T1000 (cell line): ENCODE measurements at regions not wholly inside any gene's neighbourhood (a gene's known extent, or its start where the extent isn't known, plus 50 kb on each side); places are given as distances from the start of the nearest gene placed in this dataset.
"Not testable (repeated sequence)": the region's sequence is repeated elsewhere in the genome, so short reads cannot be mapped to it uniquely, and the experiment has no call there.

Experiments used
- DNase-seq: peaks from one replicate; lab custom pipeline; 2025; ENCODE audit warnings: mixed read lengths; lab: John Stamatoyannopoulos, UW

DNA sequence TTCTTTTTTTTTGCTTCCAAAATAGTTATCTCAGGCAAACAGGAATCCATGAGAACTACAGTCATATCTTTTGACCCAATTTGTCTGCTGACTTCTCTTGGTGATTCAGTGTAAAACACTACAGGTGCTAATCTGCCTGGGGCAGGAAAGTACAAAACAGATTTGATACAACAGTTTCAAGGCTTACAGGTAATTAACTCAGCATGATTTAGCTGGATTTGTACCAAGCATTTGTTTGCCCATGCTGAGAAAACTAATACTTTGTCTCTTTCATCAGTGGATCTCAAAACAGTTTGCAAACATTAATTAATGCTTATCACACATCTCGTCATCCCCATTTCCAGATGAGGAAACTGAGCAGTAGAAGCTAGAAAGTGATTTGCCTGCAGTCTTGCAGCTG lies 312.5 kb upstream of the SEMA6A start:
- no peak for DNase-seq

DNA sequence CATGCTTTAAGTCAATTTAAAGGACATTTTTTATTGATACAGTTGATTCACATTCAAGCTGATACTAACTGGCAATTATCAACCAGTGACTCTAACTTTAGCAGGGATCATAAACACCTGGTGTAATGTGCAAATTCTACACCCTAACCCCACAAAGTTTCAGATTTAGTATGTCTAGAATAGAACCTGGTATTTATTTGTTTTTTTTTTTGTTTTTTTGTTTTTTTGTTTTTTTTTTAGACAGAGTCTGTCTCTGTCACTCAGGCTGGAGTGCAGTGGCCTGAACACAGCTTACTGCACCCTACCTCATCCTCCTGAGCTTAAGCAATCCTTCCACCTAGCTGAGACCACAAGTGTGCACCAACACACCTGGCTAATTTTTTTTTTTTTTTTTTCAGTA lies 311.2 kb upstream of the SEMA6A start:
- DNase-seq, result no peak

DNA sequence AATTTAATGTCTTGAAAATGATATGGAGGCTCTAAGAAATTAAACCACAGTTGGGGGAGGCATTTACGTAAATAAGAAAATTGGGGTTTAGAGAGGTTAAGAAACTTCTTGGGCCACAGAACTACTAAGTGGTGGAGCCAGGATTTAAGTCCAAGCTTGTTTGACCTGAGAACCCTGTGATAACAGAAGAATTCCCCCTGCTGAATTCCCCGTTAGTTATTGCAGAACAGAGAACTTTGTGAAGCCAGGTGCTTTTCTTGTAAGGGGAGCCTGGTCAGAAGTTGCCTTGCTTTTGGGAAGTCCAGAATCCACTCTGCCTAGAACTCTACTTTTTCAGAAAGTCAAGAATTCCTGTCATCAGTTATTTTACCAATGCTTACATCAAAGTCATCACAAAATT lies 309.3 kb upstream of the SEMA6A start:
- DNase-seq, result no peak

DNA sequence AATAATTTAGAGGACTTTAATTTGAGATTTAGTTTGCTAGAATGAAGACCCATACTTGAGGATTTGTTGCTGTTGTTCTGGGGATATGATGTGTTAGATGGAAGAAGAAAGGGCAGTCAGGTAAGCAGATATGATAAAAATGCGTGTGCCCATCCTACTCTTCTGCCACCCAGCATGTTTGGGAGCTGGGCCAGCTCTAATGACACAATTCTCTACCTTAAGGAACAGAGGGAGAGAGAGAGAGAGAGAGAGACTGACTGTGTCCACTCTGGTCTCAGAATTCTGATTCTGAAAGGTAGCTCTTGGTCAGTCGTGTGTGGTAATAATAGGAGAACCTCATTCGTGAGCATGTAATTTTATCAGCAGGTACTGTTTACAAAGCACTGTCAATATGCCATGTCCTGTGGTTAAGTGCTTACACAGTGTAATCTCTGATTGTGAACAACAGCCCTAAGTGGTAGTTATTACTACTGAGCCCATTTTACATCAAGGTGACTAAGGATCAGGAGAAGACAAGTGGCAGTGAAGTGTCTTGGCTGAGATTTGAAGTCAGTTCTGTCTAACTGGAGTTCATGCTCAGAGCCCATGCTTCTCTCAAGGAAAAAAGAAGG lies 307.4 kb upstream of the SEMA6A start:
- DNase-seq, result no peak

DNA sequence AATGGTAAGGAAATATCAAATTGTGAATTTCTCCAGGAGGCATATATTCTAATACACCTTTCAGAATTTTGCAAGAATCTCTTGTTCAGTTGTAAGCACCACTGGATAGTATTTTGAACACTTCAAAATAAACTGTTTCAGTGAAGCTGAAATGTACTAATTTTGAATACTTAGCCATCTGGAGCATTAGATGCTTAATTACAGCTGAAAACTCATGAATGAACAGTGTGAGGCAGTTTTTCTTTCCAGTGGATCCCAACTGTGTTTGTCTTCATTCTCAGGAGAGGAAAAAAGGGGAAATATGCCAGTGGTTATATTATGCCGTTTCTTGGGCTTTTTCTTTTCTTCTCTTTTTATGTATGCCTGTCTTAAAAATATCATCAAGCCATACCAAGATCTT lies 306.0 kb upstream of the SEMA6A start:
- DNase-seq, result no peak

DNA sequence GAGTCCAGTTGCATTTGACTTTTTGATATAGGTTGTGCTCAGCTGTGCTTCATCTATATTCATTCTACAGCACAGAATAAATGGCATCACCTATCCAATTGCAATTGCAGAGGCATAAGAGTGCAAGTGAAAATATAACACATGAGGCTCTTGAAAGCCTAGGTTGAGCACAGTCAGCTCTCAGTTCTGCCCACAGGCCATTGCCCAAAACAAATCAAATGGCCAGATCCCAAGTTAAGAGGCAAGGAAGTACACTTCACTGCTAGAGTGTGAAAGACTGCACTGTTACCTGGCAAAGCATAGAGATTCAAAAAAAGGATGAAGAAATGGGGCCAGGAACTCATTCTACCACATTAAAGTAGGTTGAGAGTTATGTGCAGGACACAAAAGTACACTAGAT lies 305.5 kb upstream of the SEMA6A start:
- no peak for DNase-seq

DNA sequence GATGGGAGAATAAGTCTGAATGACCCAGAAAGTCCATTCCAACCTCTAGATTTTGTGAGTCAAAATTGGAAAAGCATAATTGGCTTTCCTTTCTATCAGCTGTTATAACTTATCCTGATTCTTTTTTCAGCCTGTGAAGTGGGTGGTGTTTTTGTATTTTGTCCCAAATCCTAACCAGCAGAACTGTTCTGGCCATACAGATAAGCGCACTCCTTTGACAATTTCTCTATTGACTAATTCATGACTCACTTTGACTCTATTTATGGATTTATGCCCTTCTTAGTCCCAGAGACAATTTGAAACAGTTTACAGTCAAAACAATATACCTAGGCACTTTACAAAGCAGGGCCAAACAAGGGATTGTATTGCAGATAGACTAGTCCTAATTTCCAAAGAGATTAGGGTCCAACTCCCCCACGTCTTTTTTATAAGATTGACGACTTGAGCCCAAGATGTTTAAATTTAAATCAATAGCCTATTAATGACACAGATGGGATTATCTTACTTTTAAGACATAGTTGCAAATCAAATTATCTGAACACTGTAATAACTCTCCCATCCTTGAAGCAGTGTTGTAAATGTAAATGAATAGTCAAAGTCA lies 301.7 kb upstream of the SEMA6A start:
- no peak for DNase-seq

DNA sequence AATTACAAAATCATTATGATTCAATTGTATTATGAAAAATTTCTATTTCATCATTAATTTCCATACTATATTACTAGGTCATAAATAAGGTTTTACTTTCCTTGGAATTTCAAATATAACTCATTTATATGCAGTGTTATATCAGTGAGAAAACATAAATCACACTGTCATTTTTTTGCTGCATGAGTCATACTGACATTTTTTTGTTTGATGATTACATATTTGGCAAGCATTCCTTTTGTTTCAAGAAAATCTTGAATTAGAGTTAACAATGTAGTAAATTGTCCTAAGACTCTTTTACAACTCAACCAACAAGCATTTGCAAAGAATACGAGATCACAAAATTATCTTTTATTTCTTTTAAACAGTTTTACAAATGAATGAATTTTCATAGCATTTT lies 298.4 kb upstream of the SEMA6A start:
- no peak for DNase-seq

DNA sequence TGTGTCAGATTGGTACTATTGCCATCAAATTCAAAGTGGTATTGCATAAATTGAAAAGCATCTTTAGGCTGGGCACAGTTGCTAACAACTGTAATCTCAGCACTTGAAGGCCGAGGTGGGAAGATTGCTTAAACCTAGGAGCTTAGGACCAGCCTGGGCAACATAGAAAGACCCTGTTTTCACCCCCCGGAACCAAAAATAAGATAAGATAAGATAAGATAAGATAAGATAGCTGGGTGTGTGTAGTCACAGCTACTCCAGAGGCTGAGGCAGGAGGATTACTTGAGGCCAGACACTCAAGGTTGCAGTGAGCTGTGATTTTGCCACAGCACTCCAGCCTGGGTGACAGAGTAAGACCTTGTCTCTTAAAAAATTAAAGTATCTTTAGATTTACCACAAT lies 297.9 kb upstream of the SEMA6A start:
- no peak for DNase-seq

DNA sequence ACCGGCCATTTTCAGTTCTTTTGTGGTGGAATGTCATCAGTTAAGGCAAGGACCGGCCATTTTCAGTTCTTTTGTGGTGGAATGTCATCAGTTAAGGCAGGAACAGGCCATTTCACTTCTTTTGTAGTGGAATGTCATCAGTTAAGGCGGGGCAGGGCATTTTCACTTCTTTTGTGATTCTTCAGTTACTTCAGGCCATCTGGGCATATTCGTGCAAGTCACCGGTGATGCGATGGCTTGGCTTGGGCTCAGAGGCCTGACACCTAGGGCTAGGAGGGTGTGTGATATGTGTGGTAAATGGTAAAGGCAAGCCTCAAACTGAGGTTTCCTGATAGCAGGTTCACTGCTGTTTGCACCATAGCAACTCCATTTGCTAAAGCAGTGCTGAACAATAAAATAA lies 293.2 kb upstream of the SEMA6A start:
- DNase-seq, result not testable (repeated sequence)

DNA sequence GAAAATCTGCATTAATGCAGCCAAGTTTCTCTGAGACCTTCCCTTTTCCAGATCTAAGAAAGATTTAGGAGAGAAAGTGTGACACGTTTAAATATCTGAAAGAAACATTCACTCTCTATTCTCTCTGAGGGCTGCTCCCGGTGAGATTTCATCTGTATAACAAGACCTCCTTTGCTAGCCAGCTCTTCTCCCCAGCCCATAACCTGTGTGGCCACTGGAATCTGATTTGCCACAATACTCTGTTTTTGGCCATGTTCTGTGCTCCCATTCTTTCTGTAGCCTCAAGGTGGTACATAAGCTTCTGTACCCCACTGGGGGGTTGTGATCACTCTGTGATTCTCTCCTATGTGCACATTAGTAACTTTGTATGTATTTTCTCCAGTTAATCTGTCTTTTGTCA lies 291.0 kb upstream of the SEMA6A start:
- DNase-seq, result no peak

DNA sequence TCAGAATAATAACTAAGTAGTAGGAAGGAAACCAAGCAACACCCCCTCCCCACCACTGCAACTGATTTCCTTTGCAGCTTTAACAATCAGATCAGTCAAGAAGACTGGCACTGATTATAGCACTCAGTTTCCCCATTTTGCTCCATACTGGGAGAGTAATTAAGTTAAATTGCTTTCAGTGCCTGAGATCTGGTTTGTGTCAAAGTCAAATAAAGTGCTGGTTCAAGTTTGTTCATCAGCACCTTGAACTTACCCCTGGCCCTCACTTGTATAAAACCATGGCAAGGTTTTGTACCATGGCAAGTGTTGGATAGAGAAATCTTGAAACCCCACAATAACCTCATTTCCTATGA lies 290.2 kb upstream of the SEMA6A start:
- no peak for DNase-seq

DNA sequence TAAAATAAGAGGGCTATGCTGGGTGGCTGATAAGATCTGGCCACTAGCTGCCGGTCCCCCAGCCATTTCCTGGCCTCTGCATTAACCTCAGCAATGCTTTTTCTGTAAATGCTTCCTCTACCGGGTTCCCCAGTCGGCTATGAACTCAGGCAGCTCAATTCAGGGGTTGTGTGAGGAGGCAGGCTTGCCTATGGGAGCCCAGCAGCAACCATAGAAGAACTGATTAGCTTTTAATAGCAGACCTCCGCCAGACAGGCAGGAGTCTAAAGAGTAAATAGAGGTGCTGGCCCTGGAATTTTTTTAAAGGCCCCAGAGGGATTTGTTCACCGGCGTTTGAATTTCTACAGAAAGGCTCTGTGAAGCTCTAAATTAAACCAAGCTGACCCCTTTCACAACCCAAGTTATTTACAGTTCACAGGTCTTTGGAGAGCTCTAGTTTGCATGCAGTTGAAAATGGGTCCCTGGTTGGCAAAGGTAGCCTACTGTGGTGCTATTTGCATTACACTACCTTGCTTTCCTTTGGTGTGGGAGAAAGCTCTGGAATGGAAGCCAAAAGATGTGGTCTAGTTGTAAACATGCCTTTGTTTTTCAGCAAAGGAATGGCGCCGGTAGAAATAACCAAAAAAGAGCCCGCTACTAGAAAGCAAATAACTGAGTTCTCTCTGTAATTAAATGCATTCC lies 289.7 kb upstream of the SEMA6A start:
- DNase-seq, result no peak

DNA sequence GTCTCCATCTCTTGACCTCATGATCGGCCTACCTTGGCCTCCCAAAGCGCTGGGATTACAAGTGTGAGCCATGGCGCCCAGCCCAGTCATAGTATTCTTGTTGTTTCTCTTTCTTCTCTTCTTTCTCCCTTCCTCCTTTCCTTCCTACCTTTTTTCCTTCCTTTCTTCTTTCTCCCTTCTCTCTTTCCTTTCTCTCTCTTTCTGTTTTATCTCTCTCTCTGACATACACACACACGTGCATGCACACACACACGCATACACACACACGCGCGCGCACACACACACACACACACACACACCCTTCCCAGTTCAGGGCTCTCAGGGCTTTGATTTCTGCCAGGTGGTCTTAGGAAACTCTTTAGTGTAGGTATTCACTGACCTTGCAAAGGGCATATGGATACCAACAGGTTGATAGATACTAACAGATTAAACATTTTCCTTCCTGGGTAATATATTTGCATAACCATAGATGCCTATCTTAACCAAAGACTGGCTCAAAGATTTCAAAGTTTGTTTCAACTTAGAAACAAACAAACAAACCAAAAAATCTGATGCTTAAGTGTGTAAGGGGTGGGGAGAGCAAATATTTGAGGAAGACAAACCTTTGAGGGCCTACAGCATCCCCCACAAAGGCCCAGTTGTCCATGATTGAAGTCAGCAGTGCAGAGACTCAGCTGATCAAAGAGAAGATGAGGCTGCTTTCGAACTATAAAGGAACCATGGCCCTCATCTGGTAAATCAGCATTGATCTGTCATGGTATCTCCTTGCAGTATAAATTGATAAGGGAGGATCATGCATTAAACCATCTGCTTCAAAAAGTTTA lies 288.2 kb upstream of the SEMA6A start:
- DNase-seq, result no peak

DNA sequence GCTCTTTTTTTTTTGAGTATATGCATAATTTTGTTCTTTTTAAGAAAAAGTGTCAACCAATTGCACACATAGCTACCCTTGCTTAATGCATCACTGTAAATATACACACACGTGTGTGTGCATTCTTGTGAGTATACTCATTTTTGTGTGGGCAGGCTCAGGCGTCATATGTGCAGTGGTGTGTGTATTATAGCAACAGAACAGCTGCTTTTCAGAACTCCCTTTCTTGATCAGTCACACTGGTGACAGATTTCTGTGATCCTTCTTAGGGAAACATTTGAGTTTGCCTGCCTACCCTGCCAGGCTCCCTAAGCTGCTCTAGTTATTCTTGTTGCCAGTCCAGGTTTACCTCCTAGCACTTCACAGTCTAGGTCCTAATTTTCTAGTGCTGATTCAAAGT lies 287.0 kb upstream of the SEMA6A start:
- DNase-seq, result no peak

DNA sequence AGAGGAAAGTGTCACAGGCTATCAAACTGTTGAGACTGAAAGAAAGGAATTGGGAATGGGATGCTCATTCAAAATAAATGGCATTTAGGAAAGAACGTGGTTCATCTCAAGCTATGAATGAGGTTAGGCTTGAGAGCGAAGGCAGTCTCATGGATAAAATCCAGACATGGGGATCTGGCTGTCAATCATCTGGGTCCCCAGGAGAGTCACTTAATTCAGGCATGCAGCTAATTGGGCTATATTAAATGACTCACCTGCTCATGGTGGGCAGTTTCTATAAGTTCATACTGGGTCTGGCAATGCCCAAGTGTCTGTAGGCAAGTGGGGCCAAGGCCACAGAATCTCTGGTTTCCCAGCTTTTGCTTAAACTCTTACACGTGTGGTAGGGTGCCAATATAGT lies 286.5 kb upstream of the SEMA6A start:
- DNase-seq, result no peak

DNA sequence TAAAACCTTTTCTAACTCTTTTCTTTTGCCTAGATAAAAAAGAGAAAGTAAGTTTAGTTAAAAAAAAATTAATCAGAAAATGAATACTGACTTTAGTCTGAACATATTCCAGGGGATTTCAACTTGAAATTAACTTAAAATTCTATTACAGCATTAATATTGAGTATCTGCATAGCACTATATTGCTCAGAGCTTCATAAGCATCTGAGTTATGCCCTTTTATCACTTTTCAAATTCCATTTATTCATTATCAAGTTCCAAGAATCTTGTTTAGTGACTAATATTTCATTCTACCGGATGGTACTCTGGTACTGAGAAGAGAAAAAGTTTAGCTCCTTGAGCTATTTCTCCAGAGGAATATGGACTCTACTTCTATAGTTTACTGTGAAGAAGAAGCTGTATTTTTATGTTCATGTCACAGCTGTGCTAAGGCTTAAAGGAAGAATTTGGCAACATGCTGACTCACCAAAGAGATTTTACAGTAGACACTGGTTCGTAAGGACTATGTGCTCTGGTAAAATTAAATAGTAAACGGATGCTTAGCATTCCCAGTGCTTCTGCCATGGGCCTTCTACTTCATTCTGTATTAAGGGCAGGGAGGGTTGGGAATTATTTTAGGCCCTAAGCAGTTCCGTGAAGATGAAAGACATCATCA lies 285.2 kb upstream of the SEMA6A start:
- no peak for DNase-seq

DNA sequence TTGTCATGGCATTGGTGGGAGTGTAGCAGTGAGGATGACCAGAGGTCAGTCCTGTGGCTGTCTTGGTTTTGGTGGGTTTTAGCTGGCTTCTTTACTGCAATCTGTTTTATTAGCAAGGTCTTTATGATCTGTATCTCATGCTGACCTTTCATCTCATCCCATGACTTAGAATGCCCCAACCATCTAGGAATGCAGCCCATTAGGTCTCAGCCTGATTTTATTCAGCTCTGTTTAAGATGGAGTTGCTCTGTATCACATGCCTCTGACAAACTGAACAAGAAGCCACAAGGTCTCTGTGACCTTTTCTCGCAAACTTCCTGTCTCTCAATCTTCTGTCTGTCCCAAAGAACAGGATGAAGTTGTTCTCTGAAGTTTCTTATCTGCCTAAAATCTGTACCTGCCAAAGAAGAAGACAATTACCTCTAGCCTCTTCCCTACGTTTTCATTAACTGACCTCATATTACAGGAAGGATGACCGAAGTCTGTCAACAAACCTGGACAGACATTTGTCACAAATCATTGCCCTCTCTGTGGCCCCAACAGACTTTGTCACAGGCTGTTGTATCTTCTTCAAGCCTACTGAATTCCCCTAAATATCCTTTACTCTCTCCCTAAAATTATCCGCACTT lies 284.2 kb upstream of the SEMA6A start:
- DNase-seq, result no peak

DNA sequence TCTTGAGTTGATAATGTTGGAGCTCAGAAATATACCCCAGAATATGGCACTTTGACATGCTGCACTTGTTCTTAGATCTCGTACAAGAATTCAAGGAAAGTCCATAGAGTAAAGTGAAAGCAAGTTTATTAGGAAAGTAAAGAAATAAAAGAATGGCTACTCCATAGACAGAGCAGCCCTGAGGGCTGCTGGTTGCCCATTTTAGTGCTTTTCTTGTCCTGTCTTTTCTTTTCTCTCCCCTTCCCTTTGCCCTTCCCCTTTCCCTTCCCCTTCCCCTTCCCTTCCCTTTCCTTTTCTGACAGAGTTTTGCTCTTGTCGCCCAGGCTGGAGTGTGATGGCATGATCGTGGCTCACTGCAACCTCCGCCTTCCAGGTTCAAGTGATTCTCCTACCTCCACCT lies 283.4 kb upstream of the SEMA6A start:
- DNase-seq, result not testable (repeated sequence)

DNA sequence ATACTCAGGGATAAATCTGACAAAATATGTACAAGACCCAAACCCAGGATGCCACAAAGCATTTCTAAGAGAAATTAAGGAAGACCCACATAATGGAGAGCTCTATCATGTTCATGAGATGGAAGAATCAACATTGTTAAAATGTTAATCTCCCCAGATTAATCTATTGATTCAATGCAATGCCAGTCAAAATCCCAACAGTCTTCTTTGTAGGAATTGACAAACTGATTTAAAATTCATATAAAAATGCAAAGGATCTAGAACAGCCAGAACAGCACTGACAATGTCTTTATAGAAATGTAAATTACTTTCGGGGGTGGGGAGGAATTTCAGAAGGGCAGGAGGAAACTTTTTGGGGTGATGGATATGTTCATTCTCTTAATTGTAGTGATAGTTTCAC lies 281.6 kb upstream of the SEMA6A start:
- no peak for DNase-seq

DNA sequence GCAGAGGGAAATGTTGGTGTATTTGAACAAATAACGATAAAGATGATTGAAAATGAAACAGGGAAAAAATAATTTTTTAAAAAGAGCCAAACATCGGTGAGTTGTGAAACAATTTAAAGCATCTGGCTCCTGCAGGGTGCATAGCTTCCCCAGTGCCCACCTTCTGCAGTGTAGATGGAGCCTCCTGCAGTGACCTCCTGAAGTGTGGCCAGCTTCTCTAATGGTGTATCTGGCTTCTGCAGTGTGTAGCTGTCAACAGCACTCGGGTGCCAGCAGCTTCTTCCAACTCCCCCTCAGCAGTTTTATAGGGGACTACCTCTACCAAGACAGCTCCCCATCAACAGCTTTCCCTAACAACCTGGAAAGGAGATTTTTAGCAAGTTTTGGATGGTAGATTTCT lies 279.4 kb upstream of the SEMA6A start:
- no peak for DNase-seq

DNA sequence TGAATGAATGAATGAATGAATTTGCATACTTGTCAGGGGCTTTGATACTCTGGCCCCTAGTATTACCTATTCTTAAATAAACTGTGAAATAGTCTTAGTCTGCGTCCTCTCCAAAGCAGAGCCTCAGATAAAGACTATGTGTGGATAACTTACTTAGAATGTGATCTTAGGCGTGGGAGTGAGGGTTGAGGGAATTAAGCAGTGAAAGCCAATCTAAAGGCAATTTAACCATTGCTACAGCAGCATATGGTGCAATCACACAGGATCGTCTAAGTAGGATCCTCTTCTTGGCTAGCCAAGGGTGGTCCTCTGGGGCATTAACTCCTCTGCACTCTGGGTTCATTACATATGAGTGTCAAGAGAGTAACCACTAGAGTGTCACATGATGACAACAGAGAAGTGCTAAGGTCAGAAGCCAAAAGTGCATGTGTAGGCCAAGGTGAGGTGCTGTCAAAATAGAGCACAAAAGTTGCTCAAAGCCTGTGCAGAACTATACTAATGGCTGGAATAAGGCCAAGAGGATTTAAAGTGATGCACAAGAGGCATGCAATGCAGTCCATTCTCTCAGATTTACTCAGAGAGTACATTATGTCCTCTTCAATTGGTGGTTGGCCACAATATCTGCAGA lies 274.4 kb upstream of the SEMA6A start:
- DNase-seq, result no peak
